ENCODE measurements at regions not wholly inside any gene's neighbourhood (a gene's known extent, or its start where the extent isn't known, plus 50 kb on each side); places are given as distances from the start of the nearest gene placed in this dataset.

GRCh38 chr3:82796765-82797164 is 1035.3 kb upstream of the GBE1 start:
- no peak for ATAC-seq
- WGBS, 2 donors (ENCODE audit: low coverage in 1 of 2) = 100% methylated on average over 1 of the region's 1 CpG; no CpG with 5 or more reads in 1 of the 2 donors
- TF ChIP-seq POLR2A (IDR thresholded peaks at IDR 0.05) (no peak), CTCF (IDR thresholded peaks at IDR 0.05) (no peak), POLR2AphosphoS5 (IDR thresholded peaks at IDR 0.05) (no peak), EP300 (IDR thresholded peaks at IDR 0.05) (no peak)
- no peaks in the 10 kb centered on the region for H3K4me1 ChIP-seq
- H3K27me3 ChIP-seq = no peaks in the 10 kb centered on the region
- H3K27ac ChIP-seq = no peak overlapping the region
- H3K36me3 ChIP-seq = no peaks in the 10 kb centered on the region
- no peak overlapping the region for H3K4me3 ChIP-seq
- H3K9me3 ChIP-seq = no peaks in the 10 kb centered on the region

GRCh38 chr3:82791241-82791640 is 1029.8 kb upstream of the GBE1 start:
- H3K36me3 ChIP-seq = no peaks in the 10 kb centered on the region
- H3K4me1 ChIP-seq = no peaks in the 10 kb centered on the region
- no peaks in the 10 kb centered on the region for H3K27me3 ChIP-seq
- 85% methylated on average over 3 of the region's 11 CpGs; no CpG with 5 or more reads in 1 of the 2 donors for WGBS, 2 donors (ENCODE audit: low coverage in 1 of 2)
- H3K9me3 ChIP-seq = no peaks in the 10 kb centered on the region
- TF ChIP-seq CTCF (IDR thresholded peaks at IDR 0.05) (no peak), EP300 (IDR thresholded peaks at IDR 0.05) (no peak), POLR2A (IDR thresholded peaks at IDR 0.05) (no peak), POLR2AphosphoS5 (IDR thresholded peaks at IDR 0.05) (no peak)
- H3K27ac ChIP-seq = no peak overlapping the region
- H3K4me3 ChIP-seq = no peak overlapping the region
- ATAC-seq = no peak

- WGBS, 2 donors (ENCODE audit: low coverage in 1 of 2) = no CpG with 5 or more reads among the region's 13 CpGs
Measured at GRCh38 chr3:82790307-82791097, 1029.1 kb upstream of the GBE1 start.

GRCh38 chr3:82783194-82783593 is 1021.7 kb upstream of the GBE1 start:
- no peak for TF ChIP-seq EP300 (IDR thresholded peaks at IDR 0.05)
- no peak for TF ChIP-seq POLR2AphosphoS5 (IDR thresholded peaks at IDR 0.05)
- no peak for TF ChIP-seq POLR2A (IDR thresholded peaks at IDR 0.05)
- TF ChIP-seq CTCF (IDR thresholded peaks at IDR 0.05) = no peak
- WGBS, 2 donors (ENCODE audit: low coverage in 1 of 2) = 68 to 82% methylated on average over 2 to 3 of the region's 3 CpGs
- no peaks in the 10 kb centered on the region for H3K27me3 ChIP-seq
- H3K27ac ChIP-seq = no peak overlapping the region
- H3K9me3 ChIP-seq = no peaks in the 10 kb centered on the region
- H3K36me3 ChIP-seq = no peaks in the 10 kb centered on the region
- H3K4me3 ChIP-seq = no peak overlapping the region
- H3K4me1 ChIP-seq = no peaks in the 10 kb centered on the region
- no peak for ATAC-seq

More at GRCh38 chr3:82790307-82791097, 1029.1 kb upstream of the GBE1 start:
- no peak for ATAC-seq
- Histone ChIP-seq H3K9me3 (no peaks in the 10 kb centered on the region), H3K36me3 (no peaks in the 10 kb centered on the region), H3K4me1 (no peaks in the 10 kb centered on the region), H3K4me3 (no peak overlapping the region), H3K27ac (no peak overlapping the region), H3K27me3 (no peaks in the 10 kb centered on the region)
- no peak for TF ChIP-seq EP300 (IDR thresholded peaks at IDR 0.05)
- no peak for TF ChIP-seq CTCF (IDR thresholded peaks at IDR 0.05)
- TF ChIP-seq POLR2AphosphoS5 (IDR thresholded peaks at IDR 0.05) = no peak
- no peak for TF ChIP-seq POLR2A (IDR thresholded peaks at IDR 0.05)

- Histone ChIP-seq H3K27me3 (no peaks in the 10 kb centered on the region), H3K4me3 (no peak overlapping the region), H3K9me3 (no peaks in the 10 kb centered on the region), H3K27ac (no peak overlapping the region), H3K36me3 (no peaks in the 10 kb centered on the region), H3K4me1 (no peaks in the 10 kb centered on the region)
- WGBS, 2 donors (ENCODE audit: low coverage in 1 of 2) = 79 to 97% methylated on average over 4 of the region's 4 CpGs
- ATAC-seq = no peak
- TF ChIP-seq CTCF (IDR thresholded peaks at IDR 0.05) (no peak), POLR2AphosphoS5 (IDR thresholded peaks at IDR 0.05) (no peak), EP300 (IDR thresholded peaks at IDR 0.05) (no peak), POLR2A (IDR thresholded peaks at IDR 0.05) (no peak)
Measured at GRCh38 chr3:82773207-82773606, 1011.8 kb upstream of the GBE1 start.
